CD4-positive, alpha-beta T cell treated with Interleukin-17A for 4 hours (primary cell): ENCODE measurements at regions not wholly inside any gene's neighbourhood (a gene's known extent, or its start where the extent isn't known, plus 50 kb on each side); places are given as distances from the start of the nearest gene placed in this dataset.
"Not testable (repeated sequence)": the region's sequence is repeated elsewhere in the genome, so short reads cannot be mapped to it uniquely, and the experiment has no call there.

Experiments used
- DNase-seq: peaks from one replicate; pipeline ENCODE4 v3.0.0-alpha.2; 2020; ENCODE audit warnings: mixed read lengths

- DNase-seq, result no peak
Measured at GRCh38 chr14:71165121-71166031, 258.1 kb downstream of the PCNX1 start.

- DNase-seq, result no peak
Measured at GRCh38 chr14:71166180-71166837, 259.1 kb downstream of the PCNX1 start.

DNA sequence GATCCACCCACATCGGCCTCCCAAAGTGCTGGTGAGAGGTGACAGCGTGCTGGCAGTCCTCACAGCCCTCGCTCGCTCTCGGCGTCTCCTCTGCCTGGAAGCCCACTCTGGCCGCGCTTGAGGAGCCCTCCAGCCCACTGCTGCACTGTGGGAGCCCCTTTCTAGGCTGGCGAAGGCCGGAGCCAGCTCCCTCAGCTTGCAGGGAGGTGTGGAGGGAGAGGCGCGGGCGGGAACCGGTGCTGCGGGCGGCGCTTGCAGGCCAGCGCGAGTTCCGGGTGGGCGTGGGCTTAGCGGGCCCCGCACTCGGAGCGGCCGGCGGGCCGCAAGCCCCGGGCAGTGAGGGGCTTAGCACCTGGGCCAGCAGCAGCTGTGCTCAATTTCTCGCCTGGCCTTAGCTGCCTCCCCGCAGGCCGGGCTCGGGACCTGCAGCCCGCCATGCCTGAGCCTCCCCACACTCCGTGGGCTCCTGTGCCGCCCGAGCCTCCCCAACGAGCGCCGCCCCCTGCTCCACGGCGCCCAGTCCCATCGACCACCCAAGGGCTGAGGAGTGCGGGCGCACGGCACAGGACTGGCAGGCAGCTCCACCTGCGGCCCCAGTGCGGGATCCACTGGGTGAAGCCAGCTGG is 260.2 kb downstream of the PCNX1 start:
- not testable (repeated sequence) for DNase-seq

- not testable (repeated sequence) for DNase-seq
Measured at GRCh38 chr14:71168161-71168560, 260.9 kb downstream of the PCNX1 start.

- DNase-seq, result no peak
Measured at GRCh38 chr14:71168564-71169427, 261.5 kb downstream of the PCNX1 start.

GRCh38 chr14:71169861-71170260 is 262.6 kb downstream of the PCNX1 start:
- DNase-seq, result no peak

DNA sequence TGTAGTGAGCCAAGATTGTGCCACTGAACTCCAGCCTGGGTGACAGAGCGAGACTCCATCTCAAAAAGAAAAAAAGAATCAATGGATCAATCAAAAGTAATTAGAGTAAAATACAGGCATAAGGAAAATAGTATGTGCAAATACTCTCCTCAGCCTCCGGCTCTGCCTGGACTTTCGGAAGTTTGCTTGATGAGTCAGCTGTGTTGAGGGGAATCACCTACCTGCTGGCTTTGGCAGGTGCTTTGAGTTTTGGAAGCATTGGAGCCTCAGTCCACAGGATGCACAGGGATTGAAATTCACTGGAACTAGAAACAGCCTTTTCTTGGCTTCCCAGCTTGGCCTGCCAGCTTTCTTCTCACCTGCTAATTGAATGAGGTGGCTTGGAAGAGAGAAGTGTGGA is 268.2 kb downstream of the PCNX1 start:
- no peak for DNase-seq

GRCh38 chr14:71179066-71179465 is 271.8 kb downstream of the PCNX1 start:
- no peak for DNase-seq

DNA sequence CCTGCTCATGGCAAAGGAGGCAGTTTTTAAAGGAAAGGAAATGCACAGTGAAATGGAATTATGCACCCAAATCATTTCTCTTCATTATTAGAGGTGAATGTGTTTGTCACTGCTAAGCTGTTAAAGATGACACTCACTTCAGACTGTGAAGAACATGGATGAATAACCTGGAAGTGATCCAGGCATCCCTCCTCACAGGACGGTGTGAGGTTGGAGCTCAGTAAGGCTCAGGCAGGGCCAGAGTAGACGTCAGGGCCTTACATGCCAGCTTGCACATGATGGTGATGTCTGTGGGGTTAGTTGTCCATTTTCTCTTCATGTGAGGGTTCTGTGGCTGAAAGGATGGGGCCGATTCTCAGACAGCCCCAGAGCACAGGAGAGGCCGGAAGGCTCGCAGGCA is 273.1 kb downstream of the PCNX1 start:
- DNase-seq, result no peak

DNA sequence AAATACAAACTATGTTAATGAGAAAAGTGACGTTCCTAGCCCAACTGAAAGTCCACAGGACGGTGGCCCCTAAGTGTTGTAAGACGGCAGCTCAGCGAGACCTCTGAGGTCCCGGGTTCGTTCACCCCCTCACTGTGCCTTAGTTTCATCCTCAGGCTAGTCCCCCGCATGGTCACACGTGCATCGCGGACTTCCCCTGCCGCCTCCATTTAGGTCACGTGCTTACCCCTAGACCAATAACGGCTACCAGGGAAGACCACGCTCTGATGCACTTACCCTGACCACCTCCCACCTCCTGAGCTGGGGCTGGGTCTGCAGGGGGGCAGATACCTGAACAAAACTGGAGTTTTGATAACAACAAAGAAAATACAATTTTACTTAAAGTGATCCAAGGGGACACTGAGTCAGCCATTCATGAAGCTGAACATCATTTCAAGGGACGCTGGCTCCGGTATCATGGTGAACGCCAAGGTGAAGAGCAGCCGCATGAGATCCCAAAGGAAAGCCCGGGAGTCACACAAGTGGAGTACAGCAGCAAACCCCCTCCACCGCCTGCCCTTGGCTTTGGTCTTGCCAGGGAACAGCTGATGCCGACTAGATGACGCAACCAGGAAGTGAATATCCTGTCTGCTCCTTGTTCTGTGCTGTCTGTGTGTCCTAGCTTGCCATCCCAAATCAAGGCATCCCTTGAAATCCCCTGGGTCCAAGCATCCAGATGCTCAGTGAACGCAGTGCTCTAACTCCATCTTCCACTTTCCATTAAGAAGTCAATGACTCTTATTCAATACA is 274.1 kb downstream of the PCNX1 start:
- no peak for DNase-seq

DNA sequence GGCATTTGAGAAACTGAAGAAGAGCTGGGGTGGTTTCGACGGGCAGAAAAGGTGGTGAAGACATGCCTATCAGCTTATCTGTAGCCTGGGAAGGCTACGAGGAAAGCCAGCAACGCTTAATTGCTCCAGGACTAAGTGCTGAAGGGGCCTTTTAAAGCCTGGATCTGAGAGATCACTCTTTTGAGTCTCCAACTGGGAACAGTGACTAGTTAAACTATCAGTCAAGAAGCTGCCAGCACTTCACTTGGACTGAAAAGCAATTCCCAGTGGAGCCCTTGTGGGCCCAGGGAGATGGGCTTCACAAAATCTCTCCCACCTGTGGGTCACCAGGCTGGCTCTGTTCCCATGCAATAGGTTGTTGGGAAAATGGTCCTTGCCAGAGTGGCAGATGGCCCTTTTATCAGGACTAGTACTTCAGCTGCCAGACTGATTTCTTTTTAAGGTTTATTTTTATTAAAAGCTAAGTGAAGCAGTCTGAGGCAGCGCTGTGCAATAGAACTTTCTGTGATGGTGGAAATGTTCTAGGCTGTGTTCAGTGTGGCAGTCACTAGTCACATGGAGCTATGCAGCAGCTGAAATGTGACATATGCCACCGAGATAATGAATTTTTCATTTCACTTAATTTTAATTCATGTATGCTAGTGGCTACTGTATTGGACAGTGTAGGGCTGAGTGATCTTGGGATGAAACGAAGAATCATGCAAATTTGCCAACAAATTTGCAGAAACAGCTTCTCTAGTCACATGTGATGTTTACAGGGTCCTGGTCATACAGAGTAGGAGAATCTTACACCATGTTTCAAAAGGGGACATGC is 276.8 kb downstream of the PCNX1 start:
- DNase-seq, result no peak

- DNase-seq, result no peak
Measured at GRCh38 chr14:71185637-71186036, 278.4 kb downstream of the PCNX1 start.

DNA sequence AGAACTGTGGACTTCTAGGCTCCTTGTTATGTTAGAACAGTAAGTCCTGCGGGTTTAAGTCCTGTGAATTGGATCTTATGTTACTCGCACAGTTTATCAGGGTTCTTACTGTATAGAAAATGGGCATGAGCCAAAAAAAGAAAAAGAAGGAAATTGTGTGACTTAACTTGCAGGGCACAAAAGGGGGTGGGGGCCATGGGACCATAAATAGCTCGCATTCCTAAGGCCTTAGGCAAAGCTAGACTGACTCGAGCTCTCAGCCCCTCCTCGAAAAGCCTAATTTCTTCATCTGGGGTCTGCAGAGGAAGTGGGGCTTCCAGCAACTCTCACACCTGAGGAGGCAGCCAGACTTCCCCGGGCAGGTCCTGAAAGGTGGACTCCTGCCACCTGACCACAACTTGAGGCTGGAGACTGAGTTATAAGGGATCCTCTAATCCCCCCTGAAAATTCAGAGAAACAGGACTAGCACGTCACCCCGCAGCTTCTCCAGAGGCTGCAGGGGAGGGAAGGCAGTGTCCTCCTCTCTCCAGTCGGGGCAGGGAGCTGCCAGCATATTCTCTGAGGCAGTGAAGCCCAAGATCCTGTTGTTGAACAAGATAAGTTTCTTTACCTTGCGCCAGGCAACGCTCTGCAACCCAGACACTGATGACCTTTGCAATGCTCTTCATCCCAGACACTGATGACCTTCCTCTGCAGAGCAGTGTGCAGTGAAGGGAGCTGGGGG is 280.5 kb downstream of the PCNX1 start:
- DNase-seq, result no peak

- no peak for DNase-seq
Measured at GRCh38 chr14:71190770-71191374, 283.6 kb downstream of the PCNX1 start.

DNA sequence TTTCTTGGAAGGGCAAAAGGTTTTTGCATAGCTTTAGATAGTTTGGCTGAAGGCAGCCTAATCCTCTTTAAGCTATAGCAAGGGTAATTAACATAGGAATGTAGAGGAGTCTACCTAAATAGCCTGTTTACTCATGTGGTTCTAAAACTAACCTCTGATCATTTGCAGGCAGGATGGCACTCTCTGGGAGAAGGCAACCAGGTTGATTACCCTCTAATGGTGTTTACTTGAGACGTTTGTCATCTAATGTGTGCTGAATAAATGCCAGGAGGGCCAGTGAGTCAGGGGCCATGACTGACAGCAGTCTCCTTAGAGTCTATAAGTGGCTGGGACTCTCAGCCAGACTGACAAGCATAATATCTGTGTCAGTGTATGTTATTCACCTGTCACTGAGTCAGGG is 286.4 kb downstream of the PCNX1 start:
- DNase-seq, result no peak

DNA sequence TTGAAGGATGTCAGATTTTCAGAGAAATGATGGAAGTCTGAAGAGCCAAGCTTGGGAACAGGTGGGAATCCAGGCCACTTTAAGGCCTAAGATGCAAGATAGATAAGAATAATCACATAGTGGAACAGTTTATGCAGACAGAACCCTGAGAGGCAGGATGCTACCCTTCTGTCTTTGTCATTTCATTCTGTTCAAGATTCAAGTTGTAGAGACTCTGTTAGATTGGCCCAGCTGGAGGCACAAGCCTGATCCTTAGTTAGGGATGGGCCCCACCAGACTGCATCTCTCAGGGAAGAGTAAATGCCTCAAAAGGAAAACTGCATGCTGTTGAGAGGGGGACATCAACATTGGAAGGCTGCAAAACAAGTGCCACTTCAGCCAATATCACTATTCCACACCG is 287.0 kb downstream of the PCNX1 start:
- DNase-seq, result no peak

DNA sequence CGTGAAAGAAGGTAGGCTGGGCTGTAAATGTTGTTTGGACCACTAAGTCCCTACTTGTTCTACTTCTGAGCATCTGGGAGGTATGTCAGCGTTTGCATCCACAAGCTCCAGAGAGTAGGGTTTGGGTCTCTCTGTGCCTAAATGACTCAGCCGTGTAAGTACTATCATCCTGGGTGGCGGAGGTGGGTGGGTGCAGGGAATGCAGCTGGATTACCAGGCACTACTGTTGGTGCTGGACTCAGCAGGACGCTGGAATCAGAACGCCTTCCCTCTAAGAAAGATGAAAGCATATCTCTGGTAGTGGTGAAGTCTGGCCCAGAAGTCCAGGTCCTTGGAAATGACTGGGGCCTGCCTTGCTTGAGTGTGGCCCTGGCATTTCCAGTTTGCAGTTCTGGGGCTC is 289.7 kb downstream of the PCNX1 start:
- DNase-seq, result no peak

DNA sequence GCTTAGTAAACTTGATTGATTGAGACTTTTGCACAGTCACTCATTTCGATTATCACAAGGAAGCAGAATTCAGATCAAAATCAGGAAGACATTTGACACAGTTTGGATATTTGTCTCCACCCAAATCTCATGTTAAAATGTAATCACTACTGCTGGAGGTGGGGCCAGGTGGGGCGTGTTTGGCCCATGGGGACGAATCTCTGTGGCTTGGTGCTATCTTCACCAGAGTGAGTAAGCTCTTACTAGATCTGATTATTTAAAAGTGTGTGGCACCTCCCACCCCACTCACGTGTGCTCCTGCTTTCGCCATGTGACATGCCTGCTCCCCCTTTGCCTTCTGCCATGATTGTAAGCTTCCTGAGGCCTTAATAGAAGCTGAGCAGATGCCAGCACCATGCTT is 291.4 kb downstream of the PCNX1 start:
- DNase-seq, result no peak

DNA sequence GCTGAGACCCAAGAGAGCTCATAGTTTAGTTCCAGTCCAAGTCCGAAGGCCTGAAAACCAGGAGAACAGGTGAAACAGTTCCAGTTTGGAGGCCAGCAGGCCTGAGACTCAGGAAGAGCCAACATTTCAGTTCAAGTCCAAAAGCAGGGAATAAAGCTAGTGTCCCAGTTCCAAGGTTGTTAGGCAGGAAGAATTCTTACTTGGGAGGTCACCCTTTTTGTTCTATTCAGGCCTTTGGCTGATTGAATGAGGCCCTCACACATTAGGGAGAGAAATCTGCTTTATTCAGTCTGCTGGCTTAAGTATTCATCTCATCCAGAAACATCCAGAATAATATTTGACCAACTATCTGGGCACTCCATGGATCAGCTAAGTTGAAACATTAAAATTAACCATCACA is 294.6 kb downstream of the PCNX1 start:
- no peak for DNase-seq

DNA sequence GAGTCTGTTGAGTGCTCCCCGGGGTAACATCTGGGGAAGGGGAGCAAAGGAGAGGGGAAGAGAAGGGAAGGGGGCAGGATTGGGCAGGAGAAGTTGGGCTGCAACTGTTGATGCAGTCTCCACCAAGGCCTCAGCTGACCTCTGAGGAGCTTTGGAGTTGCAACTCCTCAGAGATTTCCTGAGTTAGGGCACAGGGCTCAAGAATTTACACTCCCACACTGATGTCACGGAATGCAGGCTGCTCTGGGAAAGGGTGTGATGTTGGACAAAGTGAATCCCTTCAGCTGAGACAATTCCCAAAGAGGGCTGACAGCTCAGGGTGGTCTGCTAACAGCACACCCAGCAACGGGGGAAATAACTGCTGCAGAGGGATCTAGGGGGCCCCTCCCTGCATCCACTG is 295.6 kb downstream of the PCNX1 start:
- no peak for DNase-seq
